Muscle of arm (tissue), 1 donor: ENCODE measurements at regions not wholly inside any gene's neighbourhood (a gene's known extent, or its start where the extent isn't known, plus 50 kb on each side); places are given as distances from the start of the nearest gene placed in this dataset.
"Not testable (repeated sequence)": the region's sequence is repeated elsewhere in the genome, so short reads cannot be mapped to it uniquely, and the experiment has no call there.

Source experiments
- DNase-seq: peaks from one replicate; pipeline ENCODE4 v3.0.0-alpha.2; 2013

DNA sequence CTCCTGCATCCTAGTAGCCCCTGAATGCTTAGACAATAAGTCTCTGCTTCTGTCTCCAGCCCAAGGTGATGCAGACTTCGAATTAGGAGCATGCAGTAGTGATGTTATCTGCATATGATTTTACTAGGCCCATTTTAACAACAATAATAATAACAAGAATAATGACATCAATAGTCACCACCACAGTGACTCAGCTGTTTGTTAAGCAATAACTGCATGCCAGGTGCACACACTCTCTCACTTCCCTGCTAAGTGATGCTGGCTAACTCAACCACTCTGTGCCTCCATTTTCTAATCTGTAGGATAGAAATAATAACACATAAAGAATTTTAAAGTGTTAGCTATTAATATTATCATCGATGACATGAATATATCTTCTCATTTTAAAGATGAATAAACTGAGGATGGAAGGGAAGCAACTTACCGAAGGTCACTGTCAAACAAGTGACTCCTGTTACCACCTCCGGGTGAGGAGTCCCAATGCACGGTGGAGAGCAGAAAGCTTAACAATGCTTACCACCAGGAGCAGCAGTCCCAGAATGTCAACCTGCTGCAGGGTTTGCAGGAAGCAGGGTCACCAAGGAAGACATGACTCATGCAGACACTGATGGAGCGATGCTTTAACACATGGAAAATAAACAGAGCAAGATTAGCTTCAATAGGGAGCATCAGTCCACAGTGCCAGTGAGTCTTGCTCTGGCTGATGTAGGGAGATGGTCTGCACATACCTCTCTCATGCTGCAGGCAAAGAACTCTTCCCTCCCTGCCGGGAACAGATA is 290.2 kb downstream of the SPATA17 start:
- DNase-seq, result no peak

GRCh38 chr1:217924924-217925323 is 293.8 kb downstream of the SPATA17 start:
- DNase-seq, result no peak

DNA sequence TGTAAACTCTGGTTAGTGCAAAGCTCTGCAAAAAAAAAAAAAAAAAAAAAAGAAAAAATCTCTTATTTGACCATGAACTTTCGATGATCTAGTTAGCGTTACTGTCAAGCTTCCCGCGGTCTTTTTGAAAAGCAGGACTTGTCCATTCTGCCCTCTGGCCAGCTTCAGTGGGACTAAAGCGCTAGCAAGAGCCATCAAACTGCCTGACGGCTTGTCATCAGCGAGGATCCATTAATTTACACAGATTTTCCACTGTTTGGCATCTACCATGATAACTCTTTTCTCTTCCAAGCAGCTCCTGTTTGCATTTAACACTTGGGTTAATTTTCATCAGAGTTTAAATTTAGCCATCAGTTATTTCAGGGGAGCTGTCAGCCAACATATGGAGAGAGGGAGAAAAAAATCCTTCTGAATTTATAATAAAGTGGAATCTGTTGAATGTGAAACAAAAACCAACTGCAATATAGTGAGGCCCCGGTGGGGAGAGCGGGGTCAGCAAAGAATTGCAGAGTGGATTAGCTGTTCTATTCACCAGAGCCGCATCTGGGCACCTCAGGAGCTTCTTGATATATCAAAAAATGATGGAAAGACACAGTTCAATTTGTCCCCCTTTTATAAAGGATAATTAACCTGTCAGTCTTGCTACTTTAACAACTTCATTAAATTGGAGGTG is 298.2 kb downstream of the SPATA17 start:
- no peak for DNase-seq

DNA sequence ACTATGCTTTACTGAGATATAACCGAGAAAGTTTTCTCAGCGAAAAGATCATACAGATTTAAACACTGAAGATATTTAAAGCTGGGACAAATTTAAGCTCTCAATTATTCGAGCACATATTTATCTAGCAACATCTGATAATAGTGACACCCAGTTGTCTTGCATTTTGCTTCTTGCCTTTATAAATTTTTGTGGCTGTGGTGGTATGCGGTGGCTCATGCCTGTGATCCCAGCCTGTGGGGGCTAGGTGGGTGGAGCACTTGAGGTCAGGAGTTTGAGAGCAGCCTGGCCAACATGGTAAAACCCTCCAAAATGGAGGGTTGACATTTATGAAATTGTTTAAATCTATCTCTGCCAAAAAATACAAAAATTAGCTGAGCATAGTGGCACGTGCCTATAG is 312.2 kb downstream of the SPATA17 start:
- no peak for DNase-seq

GRCh38 chr1:217944550-217944949 is 313.4 kb downstream of the SPATA17 start:
- DNase-seq, result no peak

GRCh38 chr1:217946511-217946910 is 315.4 kb downstream of the SPATA17 start:
- no peak for DNase-seq

DNA sequence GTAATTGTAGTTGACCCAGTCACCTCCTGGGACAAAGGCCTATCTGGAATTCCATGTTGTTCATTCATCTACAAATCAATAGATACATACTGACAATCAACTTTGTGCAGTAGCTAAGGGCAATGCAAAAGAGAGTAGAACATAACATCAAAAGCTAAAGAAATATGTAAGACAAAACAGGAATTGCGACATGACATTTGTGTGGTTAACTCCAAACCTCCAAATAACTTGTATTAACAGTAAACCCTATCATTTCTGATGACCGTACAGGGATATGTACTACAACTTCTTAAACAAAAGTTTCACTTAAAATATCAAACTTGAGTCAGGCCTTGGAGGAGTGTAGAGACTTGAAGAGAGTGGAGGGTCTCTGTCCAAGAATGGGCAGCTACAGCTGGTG is 317.6 kb downstream of the SPATA17 start:
- DNase-seq, result no peak

- DNase-seq, result no peak
Observed at GRCh38 chr1:217953330-217953729, 322.2 kb downstream of the SPATA17 start.

DNA sequence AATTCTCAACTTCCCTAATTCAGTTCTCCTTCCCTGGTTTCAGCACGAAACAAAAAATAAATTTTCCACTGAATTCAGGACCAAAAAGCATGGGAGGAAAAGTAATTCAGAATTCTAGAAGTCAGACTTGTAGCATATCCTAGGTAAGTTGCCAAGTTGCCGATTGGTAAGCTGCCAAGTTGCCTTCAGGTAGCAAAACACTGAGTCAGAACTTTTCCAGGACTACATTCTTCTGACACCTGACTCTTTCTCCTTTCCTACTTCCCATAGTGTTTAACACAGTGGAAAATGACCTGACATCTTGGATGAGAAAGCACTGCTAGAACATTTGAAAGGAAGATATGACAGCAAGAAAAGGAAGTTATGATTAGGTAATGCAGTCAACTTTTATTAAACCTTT is 322.8 kb downstream of the SPATA17 start:
- peak; percentile 16 for DNase-seq

- DNase-seq, result no peak
Observed at GRCh38 chr1:217955723-217956122, 324.6 kb downstream of the SPATA17 start.

GRCh38 chr1:217965156-217965786 is 319.8 kb upstream of the RRP15 start:
- DNase-seq, result no peak

GRCh38 chr1:217968085-217968484 is 317.0 kb upstream of the RRP15 start:
- DNase-seq, result no peak

DNA sequence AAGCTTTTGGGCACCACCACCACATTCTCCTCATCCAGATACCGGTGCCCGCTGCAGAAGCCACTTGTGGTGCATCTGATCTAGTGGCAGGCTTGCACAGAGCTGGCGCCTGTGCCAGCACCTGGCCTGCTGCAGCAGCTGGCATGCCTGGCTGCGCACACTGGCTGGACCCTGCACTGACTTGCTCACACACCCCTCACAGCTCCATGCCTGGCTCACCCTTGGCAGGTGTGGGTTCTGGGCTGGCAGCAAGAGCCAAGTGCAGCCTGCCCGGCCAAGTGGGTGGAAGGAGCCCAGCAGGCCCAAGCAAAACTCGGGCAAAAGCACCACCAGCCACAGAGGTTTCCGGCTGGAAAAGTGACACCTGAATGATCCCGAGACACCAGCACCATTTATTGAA is 315.7 kb upstream of the RRP15 start:
- DNase-seq, result no peak

DNA sequence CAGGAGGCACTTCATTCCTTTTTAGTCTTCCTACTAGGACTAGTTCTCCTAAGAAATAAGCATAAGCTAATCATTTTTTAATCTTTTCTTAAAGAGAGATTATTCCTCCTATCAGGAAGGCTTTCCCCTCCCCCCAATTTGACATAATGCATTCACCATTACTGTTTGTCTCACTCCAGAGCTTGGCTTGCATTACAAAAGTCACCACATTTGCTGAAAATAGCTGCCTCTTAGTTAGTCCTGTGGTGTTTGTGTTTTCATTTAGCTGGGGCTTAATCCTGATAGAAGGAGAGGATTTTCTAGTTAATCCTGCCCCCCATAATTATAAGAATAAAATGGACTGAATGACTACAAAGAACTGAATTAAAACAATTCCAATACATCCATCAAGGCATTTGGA is 307.1 kb upstream of the RRP15 start:
- DNase-seq, result no peak

- DNase-seq, result no peak
Observed at GRCh38 chr1:217981430-217981829, 303.7 kb upstream of the RRP15 start.

GRCh38 chr1:217982331-217983050 is 302.6 kb upstream of the RRP15 start:
- no peak for DNase-seq

GRCh38 chr1:217983051-217983375 is 302.1 kb upstream of the RRP15 start:
- no peak for DNase-seq

DNA sequence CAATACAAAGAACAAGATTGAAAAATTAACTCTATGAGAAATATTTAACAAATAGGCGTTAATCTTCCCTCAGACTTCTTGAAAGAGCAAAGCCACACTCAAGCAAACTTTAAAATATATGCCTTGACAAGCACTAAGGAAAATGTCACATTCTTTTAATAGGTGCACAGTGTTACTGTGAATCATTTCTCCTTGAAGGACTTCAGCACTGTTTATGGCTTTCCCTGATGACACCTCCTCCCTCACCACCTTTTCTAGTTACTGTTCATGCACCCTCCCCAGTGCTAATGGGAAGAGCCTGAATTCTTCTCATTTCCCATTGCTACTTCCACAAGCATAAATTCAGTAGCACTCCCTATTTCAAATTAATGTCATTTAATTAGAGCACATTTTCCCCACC is 299.5 kb upstream of the RRP15 start:
- no peak for DNase-seq

GRCh38 chr1:217989510-217989909 is 295.6 kb upstream of the RRP15 start:
- DNase-seq, result no peak

DNA sequence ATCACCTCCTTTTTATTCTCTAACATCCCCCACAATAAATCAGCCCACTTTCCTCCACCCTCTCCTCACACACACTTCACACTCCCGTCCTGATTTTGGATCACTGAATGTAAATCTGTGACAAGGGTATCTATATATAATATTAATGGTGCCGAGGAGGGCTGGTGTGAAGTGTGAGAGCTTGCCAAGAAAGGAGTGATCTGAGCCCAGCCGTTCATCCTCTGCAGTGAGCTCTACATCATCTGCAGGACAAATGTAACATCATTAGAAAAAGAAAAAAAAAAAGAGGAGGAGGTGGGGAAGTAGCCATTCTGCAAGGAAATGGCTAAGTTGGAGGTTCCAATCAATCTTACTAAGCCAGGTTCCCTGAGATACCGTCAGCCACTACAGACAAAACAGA is 291.7 kb upstream of the RRP15 start:
- no peak for DNase-seq

DNA sequence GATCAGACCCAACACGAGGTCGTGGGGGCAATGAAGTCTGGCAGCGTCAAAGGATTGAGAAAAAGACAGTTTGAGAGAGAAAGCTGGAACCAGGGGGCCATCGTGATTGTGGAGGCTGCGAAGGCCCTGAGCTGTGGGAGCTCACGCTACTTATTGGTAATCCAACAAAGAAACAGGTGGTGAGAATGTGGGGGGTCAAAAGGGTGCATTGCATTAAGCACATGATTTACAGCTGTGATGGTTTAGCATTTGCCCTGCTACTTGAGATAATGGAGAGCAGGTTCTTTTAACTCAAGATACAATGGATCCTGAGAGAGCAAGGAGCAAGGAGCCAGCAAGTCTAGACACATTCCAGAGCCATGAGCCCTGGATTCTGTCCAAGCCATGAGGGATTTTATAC is 276.8 kb upstream of the RRP15 start:
- DNase-seq, result not testable (repeated sequence)

- DNase-seq, result not testable (repeated sequence)
Observed at GRCh38 chr1:218015106-218015505, 270.0 kb upstream of the RRP15 start.
